Mesenchymal stem cell (in vitro differentiated cells and primary cell): ENCODE measurements at regions not wholly inside any gene's neighbourhood (a gene's known extent, or its start where the extent isn't known, plus 50 kb on each side); places are given as distances from the start of the nearest gene placed in this dataset.
A peak's percentile ranks its signal among the peaks of the same experiment; 100 is the strongest.

ENCODE experiments used
- DNase-seq: peaks from one replicate; pipeline ENCODE4 v3.0.0-alpha.2; 2013
- H2AFZ ChIP-seq: one replicate; pipeline ENCODE4 v1.6.1; 2013; ENCODE audit warnings: low read depth, mild to moderate bottlenecking, control low read depth, inconsistent platforms, low read length, moderate library complexity
- H2AK5ac ChIP-seq: 2 replicates; pipeline ENCODE4 v1.6.1; 2013; ENCODE audit warnings: low read length, moderate library complexity, mild to moderate bottlenecking, inconsistent platforms; ENCODE audit not compliant: severe bottlenecking
- H2BK120ac ChIP-seq: one replicate; pipeline ENCODE4 v1.6.1; 2013; ENCODE audit warnings: low read depth, mild to moderate bottlenecking, inconsistent platforms, low read length, moderate library complexity
- H2BK12ac ChIP-seq, 2 experiments: one replicate each; pipeline ENCODE4 v1.6.1; 2013; ENCODE audit warnings: inconsistent platforms in 2 of 2, low read length in 2 of 2, mild to moderate bottlenecking in 2 of 2, moderate library complexity in 2 of 2, control low read depth in 1 of 2
- H2BK15ac ChIP-seq: one replicate; pipeline ENCODE4 v1.6.1; 2013; ENCODE audit warnings: mild to moderate bottlenecking, low read depth, inconsistent platforms; ENCODE audit not compliant: poor library complexity, severe bottlenecking
- H2BK5ac ChIP-seq: 2 replicates; pipeline ENCODE4 v1.6.1; 2013; ENCODE audit warnings: low read depth, mild to moderate bottlenecking, low read length, control low read depth, inconsistent platforms; ENCODE audit not compliant: poor library complexity, severe bottlenecking
- H3K14ac ChIP-seq, 2 experiments: one replicate each; pipeline ENCODE4 v1.6.1; 2013; ENCODE audit warnings: inconsistent platforms in 2 of 2, low read length in 2 of 2, control low read depth in 1 of 2, mild to moderate bottlenecking in 1 of 2, moderate library complexity in 1 of 2
- H3K18ac ChIP-seq, 2 experiments: one replicate each; pipeline ENCODE4 v1.6.1; 2013; ENCODE audit warnings: inconsistent platforms in 2 of 2, low read length in 2 of 2, control low read depth in 1 of 2, low read depth in 1 of 2, mild to moderate bottlenecking in 1 of 2
- H3K23ac ChIP-seq, 2 experiments: one replicate each; pipeline ENCODE4 v1.6.1; 2013; ENCODE audit warnings: inconsistent platforms in 2 of 2, low read length in 2 of 2, mild to moderate bottlenecking in 2 of 2, moderate library complexity in 2 of 2, control low read depth in 1 of 2
- H3K27ac ChIP-seq: 2 replicates; pipeline ENCODE4 v1.5.1; 2013; ENCODE audit warnings: mild to moderate bottlenecking, moderate library complexity, low read length, control low read depth, inconsistent platforms; ENCODE audit not compliant: poor library complexity, severe bottlenecking
- H3K27me3 ChIP-seq, 2 experiments: 2 replicates each; pipeline versions ENCODE4 v1.6.1 to v1.7.0; 2013; ENCODE audit warnings: low read length in 2 of 2, mild to moderate bottlenecking in 2 of 2, moderate library complexity in 2 of 2, control low read depth in 1 of 2, inconsistent platforms in 1 of 2; ENCODE audit not compliant: control insufficient read depth in 1 of 2, insufficient read depth in 1 of 2
- H3K36me3 ChIP-seq, 2 experiments: 2 replicates each; pipeline versions ENCODE4 v1.6.1 to v1.7.0; 2013; ENCODE audit warnings: low read length in 2 of 2, control low read depth in 1 of 2, inconsistent platforms in 1 of 2, low read depth in 1 of 2, mild to moderate bottlenecking in 1 of 2; ENCODE audit not compliant: insufficient read depth in 2 of 2, control insufficient read depth in 1 of 2
- H3K4ac ChIP-seq, 2 experiments: one replicate each; pipeline ENCODE4 v1.6.1; 2013; ENCODE audit warnings: inconsistent platforms in 2 of 2, low read length in 2 of 2, mild to moderate bottlenecking in 2 of 2, moderate library complexity in 2 of 2, control low read depth in 1 of 2, low read depth in 1 of 2
- H3K4me1 ChIP-seq: 2 replicates; pipeline ENCODE4 v1.6.1; 2013; ENCODE audit warnings: low read depth, low read length, control low read depth; ENCODE audit not compliant: control insufficient read depth, insufficient read depth
- H3K4me2 ChIP-seq: 2 replicates; pipeline ENCODE4 v1.6.1; 2013; ENCODE audit warnings: low read length, mild to moderate bottlenecking, inconsistent platforms; ENCODE audit not compliant: poor library complexity, severe bottlenecking
- H3K4me3 ChIP-seq, 2 experiments: 2 replicates each; pipeline versions ENCODE4 v1.5.1 to v1.7.0; 2013; ENCODE audit warnings: low read length in 2 of 2, mild to moderate bottlenecking in 2 of 2, control low read depth in 1 of 2, low read depth in 1 of 2; ENCODE audit not compliant: insufficient read depth in 1 of 2
- H3K79me1 ChIP-seq: replicated peaks from 2 replicates; pipeline ENCODE4 v1.6.1; 2013; ENCODE audit warnings: mild to moderate bottlenecking, control low read depth, low read length, inconsistent platforms; ENCODE audit not compliant: poor library complexity, severe bottlenecking
- H3K9ac ChIP-seq: 2 replicates; pipeline ENCODE4 v1.7.0; 2013; ENCODE audit warnings: mild to moderate bottlenecking, low read length, moderate library complexity
- H3K9me3 ChIP-seq: 2 replicates; pipeline ENCODE4 v1.7.0; 2013; ENCODE audit warnings: mild to moderate bottlenecking, low read length; ENCODE audit not compliant: control insufficient read depth
- H4K8ac ChIP-seq: one replicate; pipeline ENCODE4 v1.6.1; 2013; ENCODE audit warnings: inconsistent platforms, mild to moderate bottlenecking, low read length, moderate library complexity
- H4K91ac ChIP-seq: one replicate; pipeline ENCODE4 v1.6.1; 2013; ENCODE audit warnings: mild to moderate bottlenecking, low read length, inconsistent platforms
- WGBS: methylation state at CpG from one replicate; pipeline ENCODE4 v1.1.7; 2013; ENCODE audit warnings: mixed read lengths; 5-methylcytosine and 5-hydroxymethylcytosine counted together

GRCh38 chr2:191569025-191569424 lies 108.9 kb upstream of the NABP1 start:
- WGBS = 59% methylated on average over 2 of the region's 2 CpGs
- Histone ChIP-seq H3K4me3 (no peak overlapping the region), H3K4me2 (no peak overlapping the region), H3K4ac (no peak overlapping the region), H2BK5ac (no peak overlapping the region), H2BK12ac (no peak overlapping the region), H4K91ac (no peak overlapping the region), H3K27me3 (no peaks in the 10 kb centered on the region), H2AK5ac (no peak overlapping the region), H4K8ac (no peak overlapping the region), H2AFZ (no peak overlapping the region), H3K18ac (no peak overlapping the region), H2BK120ac (no peak overlapping the region), H3K27ac (no peak overlapping the region), H3K9ac (no peak overlapping the region), H3K9me3 (no peaks in the 10 kb centered on the region), H3K4me1 (peaks cover 1% of the 10 kb centered on the region), H3K79me1 (no peaks in the 10 kb centered on the region), H3K14ac (no peak overlapping the region), H3K23ac (no peak overlapping the region), H2BK15ac (no peak overlapping the region), H3K36me3 (no peaks in the 10 kb centered on the region)
- DNase-seq = no peak

GRCh38 chr2:191571163-191571769 lies 106.7 kb upstream of the NABP1 start:
- Histone ChIP-seq H2BK120ac (no peak overlapping the region), H3K23ac (no peak overlapping the region), H4K8ac (no peak overlapping the region), H2AFZ (no peak overlapping the region), H4K91ac (no peak overlapping the region), H3K14ac (no peak overlapping the region), H3K4ac (no peak overlapping the region), H3K4me3 (peak overlapping the region in 1 of 2 experiments; percentile 54), H2AK5ac (no peak overlapping the region), H3K36me3 (no peaks in the 10 kb centered on the region), H3K79me1 (no peaks in the 10 kb centered on the region), H3K9me3 (no peaks in the 10 kb centered on the region), H2BK12ac (no peak overlapping the region), H3K18ac (no peak overlapping the region), H3K4me2 (no peak overlapping the region), H2BK5ac (no peak overlapping the region), H3K27me3 (no peaks in the 10 kb centered on the region), H3K27ac (peak overlapping the region; percentile 28), H3K4me1 (peaks cover 1% of the 10 kb centered on the region), H3K9ac (peak overlapping the region; percentile 82), H2BK15ac (no peak overlapping the region)
- DNase-seq = peak; percentile 50
- WGBS = 29% methylated on average over 3 of the region's 6 CpGs

- H3K4ac ChIP-seq = no peak overlapping the region
- H3K79me1 ChIP-seq = no peaks in the 10 kb centered on the region
- no peak overlapping the region for H3K23ac ChIP-seq
- no peak overlapping the region for H4K8ac ChIP-seq
- no peaks in the 10 kb centered on the region for H3K36me3 ChIP-seq
- no peak overlapping the region for H3K27ac ChIP-seq
- no peak overlapping the region for H4K91ac ChIP-seq
- no peak for DNase-seq
- H3K9ac ChIP-seq = no peak overlapping the region
- H3K9me3 ChIP-seq = no peaks in the 10 kb centered on the region
- peak overlapping the region; percentile 67 for H2BK15ac ChIP-seq
- H3K4me2 ChIP-seq = no peak overlapping the region
- no peak overlapping the region for H2BK120ac ChIP-seq
- peak overlapping the region in 1 of 2 experiments; percentile 77 for H3K18ac ChIP-seq
- H3K4me1 ChIP-seq = no peaks in the 10 kb centered on the region
- no peak overlapping the region for H2AFZ ChIP-seq
- H2BK12ac ChIP-seq = no peak overlapping the region
- H3K27me3 ChIP-seq = no peaks in the 10 kb centered on the region
- H3K14ac ChIP-seq = no peak overlapping the region
- 80% methylated on average over 5 of the region's 5 CpGs for WGBS
- H2BK5ac ChIP-seq = no peak overlapping the region
- H2AK5ac ChIP-seq = peak overlapping the region; percentile 86
- H3K4me3 ChIP-seq = no peak overlapping the region
Observed at GRCh38 chr2:191572319-191572718, 105.6 kb upstream of the NABP1 start.

- no CpG with 5 or more reads among the region's 1 CpG for WGBS
- no peak overlapping the region for H2BK5ac ChIP-seq
Observed at GRCh38 chr2:191573216-191573615, 104.7 kb upstream of the NABP1 start.

More at GRCh38 chr2:191573216-191573615, 104.7 kb upstream of the NABP1 start:
- Histone ChIP-seq H3K9me3 (no peaks in the 10 kb centered on the region), H2BK12ac (no peak overlapping the region), H3K36me3 (no peaks in the 10 kb centered on the region), H3K23ac (no peak overlapping the region), H4K91ac (no peak overlapping the region), H2BK120ac (no peak overlapping the region), H3K4ac (no peak overlapping the region), H2BK15ac (no peak overlapping the region), H2AK5ac (peak overlapping the region; percentile 94), H3K79me1 (no peaks in the 10 kb centered on the region), H3K14ac (no peak overlapping the region), H3K18ac (no peak overlapping the region), H4K8ac (no peak overlapping the region), H3K27ac (no peak overlapping the region), H3K4me3 (no peak overlapping the region), H3K4me2 (no peak overlapping the region), H3K27me3 (no peaks in the 10 kb centered on the region), H3K9ac (no peak overlapping the region), H2AFZ (no peak overlapping the region), H3K4me1 (no peaks in the 10 kb centered on the region)
- no peak for DNase-seq
